ENCODE measurements at regions not wholly inside any gene's neighbourhood (a gene's known extent, or its start where the extent isn't known, plus 50 kb on each side); places are given as distances from the start of the nearest gene placed in this dataset.

DNA sequence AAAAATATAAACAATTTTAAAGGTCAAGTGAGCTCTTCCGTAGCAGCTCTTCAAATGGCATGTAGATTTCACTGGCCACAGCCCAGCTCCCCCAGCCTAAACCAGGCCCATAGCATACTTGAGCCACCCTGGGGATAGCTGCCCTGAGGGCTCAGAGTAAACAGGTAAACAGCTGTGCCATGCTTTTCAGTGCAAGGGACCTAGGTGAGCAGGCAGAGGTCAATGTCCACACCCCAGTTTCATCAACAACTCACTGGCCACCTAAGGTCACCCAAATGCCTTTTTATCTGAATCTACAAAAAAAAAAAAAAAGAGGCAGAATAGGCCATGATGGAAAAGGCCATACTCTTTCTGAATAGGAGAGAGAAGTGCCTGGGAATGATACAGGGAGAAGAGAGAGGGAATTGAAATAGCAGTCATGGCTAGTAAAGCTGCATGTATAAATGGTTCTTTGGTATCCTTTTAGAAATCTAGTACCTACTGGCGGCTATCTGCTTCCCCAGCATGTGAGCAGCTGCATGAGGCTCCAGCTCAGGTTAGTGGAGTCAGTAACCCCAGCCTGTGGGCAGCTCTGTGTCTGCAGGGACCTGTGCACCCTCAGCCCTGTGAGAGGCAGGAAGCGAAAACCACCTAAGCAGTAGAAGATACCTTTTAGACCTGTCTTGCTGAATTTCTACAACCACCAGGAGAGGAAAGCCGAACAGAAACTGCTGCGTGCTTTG lies 77.0 kb downstream of the FOXA2 start:
- in situ Hi-C loops (cut with HindIII; ENCODE audit: low sequenced_read_pairs): no loop called here

DNA sequence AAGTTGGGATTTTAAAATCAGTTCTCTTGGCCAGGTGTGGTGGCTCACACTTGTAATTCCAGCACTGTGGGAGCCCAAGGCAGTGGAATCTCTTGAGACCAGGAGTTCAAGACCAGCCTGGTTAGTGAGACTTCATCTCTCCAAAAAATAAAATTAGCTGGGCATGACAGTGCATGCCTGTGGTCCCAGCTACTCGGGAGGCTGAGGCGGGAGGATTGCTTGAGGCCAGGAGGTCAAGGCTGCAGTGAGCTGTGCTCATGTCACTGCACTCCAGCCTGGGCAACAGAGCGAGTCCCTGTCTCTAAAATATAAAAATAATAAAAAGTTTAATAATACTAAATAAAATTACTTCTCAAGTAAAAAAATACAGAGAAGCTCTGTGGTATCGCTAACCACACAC lies 77.5 kb downstream of the FOXA2 start:
- in situ Hi-C loops (cut with HindIII; ENCODE audit: low sequenced_read_pairs): no loop called here

GRCh38 chr20:22504829-22505377 lies 79.5 kb downstream of the FOXA2 start:
- in situ Hi-C loops (cut with HindIII; ENCODE audit: low sequenced_read_pairs): no loop called here

DNA sequence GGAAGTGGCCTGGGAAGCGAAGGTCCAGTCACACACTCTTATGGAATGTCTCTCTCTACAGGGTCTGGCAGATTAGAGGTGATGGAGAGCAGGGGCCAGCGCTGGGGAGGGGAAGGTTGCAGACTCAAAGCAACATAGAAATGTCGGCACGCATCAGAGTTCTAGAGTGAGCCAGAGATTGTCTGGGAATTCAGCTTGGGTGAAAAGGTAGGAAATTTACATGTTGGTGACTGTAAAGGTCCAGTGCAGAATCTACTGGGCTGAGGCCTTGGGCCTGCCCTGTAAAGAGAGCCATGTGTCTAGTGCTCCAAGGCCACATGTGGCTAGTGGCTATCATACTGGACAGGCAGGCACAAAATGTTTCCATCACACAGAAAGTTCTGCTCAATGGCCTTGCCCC lies 80.8 kb downstream of the FOXA2 start:
- in situ Hi-C loops (cut with HindIII; ENCODE audit: low sequenced_read_pairs): no loop called here

DNA sequence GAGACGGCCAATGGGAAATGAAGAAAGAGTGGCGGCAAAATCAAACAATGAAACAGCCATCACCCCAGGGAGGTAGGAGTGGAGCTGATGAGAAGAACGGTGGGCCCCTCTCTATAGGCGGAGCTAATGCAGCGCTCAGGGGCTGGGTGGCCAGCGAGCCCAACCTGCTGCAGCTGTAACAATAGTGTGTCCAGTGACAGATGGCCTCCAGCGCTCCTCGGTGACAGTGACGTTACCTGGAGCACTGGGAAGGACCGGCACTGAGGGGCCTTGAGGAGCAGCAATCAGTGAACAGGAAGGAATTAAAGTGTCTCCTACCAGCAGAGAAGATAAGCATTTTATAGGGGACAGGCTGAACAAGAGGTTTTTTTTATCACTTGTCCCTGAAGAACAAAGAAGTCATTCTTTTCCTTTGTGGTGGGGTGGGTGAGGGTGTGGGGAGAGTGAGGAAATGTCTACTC lies 81.6 kb downstream of the FOXA2 start:
- in situ Hi-C loops (cut with HindIII; ENCODE audit: low sequenced_read_pairs): no loop called here

- in situ Hi-C loops (cut with HindIII; ENCODE audit: low sequenced_read_pairs): no loop called here
Observed at GRCh38 chr20:22501566-22502344, 82.6 kb downstream of the FOXA2 start.

GRCh38 chr20:22501034-22501433 lies 83.3 kb downstream of the FOXA2 start:
- in situ Hi-C loops (cut with HindIII; ENCODE audit: low sequenced_read_pairs): no loop called here

GRCh38 chr20:22499515-22500166 lies 84.7 kb downstream of the FOXA2 start:
- in situ Hi-C loops (cut with HindIII; ENCODE audit: low sequenced_read_pairs): no loop called here

GRCh38 chr20:22496817-22497216 lies 87.6 kb downstream of the FOXA2 start:
- in situ Hi-C loops (cut with HindIII; ENCODE audit: low sequenced_read_pairs): no loop called here

- in situ Hi-C loops (cut with HindIII; ENCODE audit: low sequenced_read_pairs): no loop called here
Observed at GRCh38 chr20:22495789-22496188, 88.6 kb downstream of the FOXA2 start.

DNA sequence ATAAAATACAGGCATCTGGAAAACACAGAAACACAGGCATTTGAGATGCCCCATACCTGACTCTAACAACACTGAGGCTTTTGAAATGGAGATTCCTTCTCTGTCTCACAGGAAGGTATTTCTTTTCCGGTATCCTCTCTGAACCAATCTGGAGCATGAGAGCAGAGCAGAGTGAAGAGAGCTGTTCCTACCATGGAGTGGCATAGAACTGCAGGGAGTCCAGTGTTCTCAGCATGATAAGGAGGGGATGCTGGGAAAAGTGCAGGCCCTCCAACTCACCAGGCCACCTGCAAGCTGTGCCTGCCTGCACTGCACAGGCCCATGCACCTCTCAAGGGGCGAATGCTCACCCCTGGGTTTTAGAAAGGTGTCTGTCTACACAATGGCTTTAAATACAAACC lies 89.2 kb downstream of the FOXA2 start:
- in situ Hi-C loops (cut with HindIII; ENCODE audit: low sequenced_read_pairs): no loop called here

DNA sequence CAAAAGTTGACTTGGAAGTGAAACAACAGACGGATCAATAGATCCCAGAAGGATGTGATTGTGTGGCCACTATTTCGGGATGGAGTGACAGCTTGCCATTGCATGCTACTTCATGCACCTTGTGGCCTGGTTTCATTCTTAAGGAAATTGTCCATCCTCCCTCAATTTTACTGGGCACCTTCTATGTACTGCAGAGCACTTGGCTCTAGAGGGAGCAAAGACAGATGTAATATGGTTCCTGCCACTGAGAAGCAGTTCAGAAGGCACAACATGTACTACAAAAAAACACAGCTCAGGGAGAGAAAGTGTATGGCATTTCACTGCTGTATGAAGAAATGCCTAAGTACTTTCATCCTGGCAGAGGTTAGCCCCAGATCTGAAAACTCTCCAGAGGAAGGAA lies 91.9 kb downstream of the FOXA2 start:
- in situ Hi-C loops (cut with HindIII; ENCODE audit: low sequenced_read_pairs): no loop called here

DNA sequence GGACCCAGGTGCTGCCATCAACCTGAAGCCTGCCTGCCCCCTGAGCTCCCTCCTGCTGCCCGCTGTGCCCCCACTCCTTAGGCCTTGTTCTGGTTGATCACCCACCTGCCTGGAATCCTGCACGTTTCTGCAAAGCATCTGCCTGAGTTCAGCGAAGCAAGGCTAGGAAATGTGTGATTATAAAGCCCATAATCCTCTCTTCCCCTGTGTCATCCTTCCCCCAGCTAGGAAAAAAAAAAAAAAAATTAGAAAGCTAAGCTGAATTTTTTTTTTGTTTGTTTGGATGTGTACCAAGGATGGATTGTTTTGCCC lies 93.2 kb downstream of the FOXA2 start:
- in situ Hi-C loops (cut with HindIII; ENCODE audit: low sequenced_read_pairs): no loop called here

- in situ Hi-C loops (cut with HindIII; ENCODE audit: low sequenced_read_pairs): no loop called here
Observed at GRCh38 chr20:22490287-22491193, 93.8 kb downstream of the FOXA2 start.

GRCh38 chr20:22489626-22490286 lies 94.6 kb downstream of the FOXA2 start:
- in situ Hi-C loops (cut with HindIII; ENCODE audit: low sequenced_read_pairs): no loop called here

DNA sequence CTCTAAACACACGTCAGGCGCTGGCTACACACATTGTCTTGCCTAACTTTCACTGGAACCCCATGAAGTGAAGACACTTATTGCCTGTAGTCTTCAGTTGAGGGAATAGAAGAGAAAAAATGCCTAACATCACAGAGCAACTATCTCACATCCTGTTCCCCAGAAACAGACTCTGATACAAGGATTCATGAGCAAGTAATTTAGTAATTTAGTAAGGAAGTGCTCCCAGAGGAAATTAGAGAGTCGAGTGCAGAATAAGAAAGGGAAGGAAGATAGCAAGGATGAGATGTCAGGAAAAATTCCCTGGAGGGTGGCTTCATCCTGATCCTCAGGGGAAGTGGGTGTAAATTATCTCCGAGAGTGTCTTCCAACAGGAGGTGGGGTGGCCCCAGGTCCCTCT lies 104.0 kb downstream of the FOXA2 start:
- in situ Hi-C loops (cut with HindIII; ENCODE audit: low sequenced_read_pairs): no loop called here

DNA sequence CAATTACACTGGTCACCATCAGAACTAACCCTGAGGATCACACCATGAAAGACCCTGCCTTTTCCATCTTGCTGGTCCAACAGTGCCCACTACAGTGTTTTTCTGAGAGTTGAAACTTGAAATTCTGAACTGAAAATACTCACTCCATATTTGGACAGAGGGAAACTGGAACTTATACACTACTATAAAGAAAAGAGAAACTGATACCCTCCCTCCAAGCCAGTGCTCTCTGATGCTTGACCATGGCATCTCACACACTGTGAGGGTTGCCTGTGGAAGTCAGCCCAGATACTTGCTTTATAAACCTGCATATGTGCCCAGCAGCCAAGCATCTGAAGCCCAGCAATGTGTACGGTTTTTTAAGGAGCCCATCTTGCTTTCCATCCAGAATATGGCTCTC lies 108.7 kb downstream of the FOXA2 start:
- in situ Hi-C loops (cut with HindIII; ENCODE audit: low sequenced_read_pairs): no loop called here

GRCh38 chr20:22474224-22474623 lies 110.1 kb downstream of the FOXA2 start:
- in situ Hi-C loops (cut with HindIII; ENCODE audit: low sequenced_read_pairs): no loop called here

GRCh38 chr20:22473293-22473692 lies 111.1 kb downstream of the FOXA2 start:
- in situ Hi-C loops (cut with HindIII; ENCODE audit: low sequenced_read_pairs): no loop called here

DNA sequence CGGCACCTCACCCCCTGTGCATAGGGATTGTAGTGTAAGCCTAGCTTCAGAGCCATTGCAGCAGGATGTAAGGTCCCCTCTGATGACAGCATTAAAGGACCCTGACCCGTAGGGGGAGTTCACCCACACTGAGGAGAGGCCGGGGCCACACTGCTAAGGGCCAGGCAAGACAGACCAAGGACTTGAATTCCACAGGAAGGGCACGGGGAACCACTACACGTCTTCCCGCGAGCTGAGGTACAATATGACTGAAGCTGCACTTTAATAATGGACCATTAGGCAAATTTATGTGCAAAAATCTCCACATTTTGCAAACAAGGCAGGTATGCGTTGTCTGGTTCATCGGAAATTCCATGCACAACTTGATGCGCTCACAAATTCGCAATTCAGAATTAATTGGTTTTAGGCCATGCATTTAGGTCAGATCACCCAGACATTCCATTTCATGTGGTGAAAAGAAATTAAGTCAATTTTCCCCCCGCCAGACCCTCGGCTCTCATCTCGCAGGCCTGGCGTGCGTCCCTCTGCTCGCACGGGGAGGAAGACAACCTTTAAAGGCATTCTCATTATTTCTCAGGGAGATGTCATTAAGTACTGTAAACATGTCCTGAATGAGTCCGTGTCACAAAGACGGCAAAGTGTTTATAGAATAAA lies 111.8 kb downstream of the FOXA2 start:
- in situ Hi-C loops (cut with HindIII; ENCODE audit: low sequenced_read_pairs): no loop called here

Measured in DLD1 (cell line).